LNCAP (cell line): ENCODE measurements at regions not wholly inside any gene's neighbourhood (a gene's known extent, or its start where the extent isn't known, plus 50 kb on each side); places are given as distances from the start of the nearest gene placed in this dataset.

ENCODE experiments used
- TF ChIP-seq, protein P1 (sequence below): fragments of 450-650 bp; IDR thresholded peaks from 2 replicates; pipeline ENCODE4 v1.5.1; 2017; ENCODE audit warnings: mild to moderate bottlenecking

DNA sequence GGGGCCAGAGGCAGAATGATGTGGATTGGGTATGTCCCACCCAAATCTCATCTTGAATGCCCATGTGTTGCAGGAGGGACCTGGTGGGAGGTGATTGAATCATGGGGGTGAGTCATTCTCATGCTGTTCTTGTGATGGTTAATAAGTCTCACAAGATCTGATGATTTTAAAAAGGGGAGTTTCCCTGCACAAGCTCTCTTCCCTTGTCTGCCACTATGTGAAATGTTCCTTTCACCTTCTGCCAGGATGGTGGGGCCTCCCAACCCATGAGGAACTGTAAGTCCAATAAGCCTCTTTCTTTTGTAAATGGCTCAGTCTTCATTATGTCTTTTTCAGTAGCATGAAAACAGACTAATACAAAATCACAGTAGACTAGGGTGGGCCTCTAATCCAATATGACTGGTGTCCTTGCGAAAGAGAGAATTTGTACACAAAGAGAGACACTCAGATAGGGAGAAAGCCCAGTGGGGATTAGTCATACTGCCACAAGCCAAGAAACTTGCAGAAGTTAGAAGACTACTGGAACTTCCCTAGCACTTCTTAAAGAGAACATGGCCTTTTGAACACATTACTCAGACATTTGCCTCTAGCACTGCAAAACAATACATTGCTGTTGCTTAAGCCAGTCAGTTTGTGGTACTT lies 68.4 kb downstream of the ANXA1 start:
- TF ChIP-seq, protein P1, sequence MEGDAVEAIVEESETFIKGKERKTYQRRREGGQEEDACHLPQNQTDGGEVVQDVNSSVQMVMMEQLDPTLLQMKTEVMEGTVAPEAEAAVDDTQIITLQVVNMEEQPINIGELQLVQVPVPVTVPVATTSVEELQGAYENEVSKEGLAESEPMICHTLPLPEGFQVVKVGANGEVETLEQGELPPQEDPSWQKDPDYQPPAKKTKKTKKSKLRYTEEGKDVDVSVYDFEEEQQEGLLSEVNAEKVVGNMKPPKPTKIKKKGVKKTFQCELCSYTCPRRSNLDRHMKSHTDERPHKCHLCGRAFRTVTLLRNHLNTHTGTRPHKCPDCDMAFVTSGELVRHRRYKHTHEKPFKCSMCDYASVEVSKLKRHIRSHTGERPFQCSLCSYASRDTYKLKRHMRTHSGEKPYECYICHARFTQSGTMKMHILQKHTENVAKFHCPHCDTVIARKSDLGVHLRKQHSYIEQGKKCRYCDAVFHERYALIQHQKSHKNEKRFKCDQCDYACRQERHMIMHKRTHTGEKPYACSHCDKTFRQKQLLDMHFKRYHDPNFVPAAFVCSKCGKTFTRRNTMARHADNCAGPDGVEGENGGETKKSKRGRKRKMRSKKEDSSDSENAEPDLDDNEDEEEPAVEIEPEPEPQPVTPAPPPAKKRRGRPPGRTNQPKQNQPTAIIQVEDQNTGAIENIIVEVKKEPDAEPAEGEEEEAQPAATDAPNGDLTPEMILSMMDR = no peak

DNA sequence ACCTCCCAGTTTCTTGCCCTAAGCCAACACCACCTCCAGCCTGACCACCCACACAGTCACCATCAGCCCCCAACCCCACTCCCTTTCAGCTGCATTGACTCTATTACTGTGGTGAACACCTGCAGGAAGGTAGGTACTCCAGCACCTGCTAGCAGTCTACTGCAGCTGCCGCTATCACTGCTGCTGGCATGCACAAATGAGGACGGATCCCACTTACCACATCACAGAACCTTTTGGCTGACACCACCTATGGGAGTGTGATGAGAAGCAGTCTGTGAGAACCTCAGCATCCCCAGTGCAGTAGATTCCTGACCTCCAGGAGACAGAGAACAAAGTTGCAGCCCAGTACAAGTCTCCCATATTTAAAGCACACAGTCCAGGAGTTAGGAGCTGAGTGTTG lies 71.9 kb downstream of the ANXA1 start:
- TF ChIP-seq, protein P1 = no peak

DNA sequence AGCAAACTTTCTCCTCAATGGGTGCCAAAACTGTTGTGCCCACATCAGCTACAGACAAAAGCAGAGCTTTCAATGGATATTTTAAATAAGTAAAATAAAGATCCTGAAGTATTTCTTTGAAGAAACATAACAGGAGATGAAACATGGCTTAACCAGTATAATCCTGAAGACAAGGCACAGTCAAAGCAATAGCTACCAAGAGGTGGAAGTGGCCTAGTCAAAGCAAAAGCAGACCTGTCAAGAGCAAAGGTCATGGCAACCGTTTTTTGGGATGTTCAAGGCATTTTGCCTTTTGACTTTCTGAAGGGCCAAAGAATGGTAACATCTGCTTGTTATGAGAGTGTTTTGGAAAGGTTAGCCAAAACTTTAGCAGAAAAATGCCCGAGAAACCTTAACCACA lies 77.9 kb downstream of the ANXA1 start:
- TF ChIP-seq, protein P1 = no peak

DNA sequence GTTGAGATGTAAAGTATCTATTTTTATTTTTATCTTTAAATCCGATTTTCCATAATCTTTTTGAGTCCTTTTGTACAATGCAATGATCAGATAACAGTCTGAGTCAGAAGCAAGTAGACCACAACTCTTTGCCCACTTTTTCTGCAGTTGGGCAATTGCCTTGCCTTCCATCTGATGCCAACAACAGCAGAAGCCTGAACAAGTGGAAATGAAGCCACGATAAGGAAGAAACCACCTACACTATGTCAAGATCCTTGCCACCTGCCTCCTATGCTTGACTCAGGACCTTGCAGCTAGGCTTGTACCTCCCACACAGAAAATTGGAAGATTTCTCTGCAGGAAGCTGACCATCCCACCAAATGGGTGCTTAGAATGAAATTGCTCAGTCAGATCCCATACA lies 78.6 kb downstream of the ANXA1 start:
- TF ChIP-seq, protein P1 = no peak

DNA sequence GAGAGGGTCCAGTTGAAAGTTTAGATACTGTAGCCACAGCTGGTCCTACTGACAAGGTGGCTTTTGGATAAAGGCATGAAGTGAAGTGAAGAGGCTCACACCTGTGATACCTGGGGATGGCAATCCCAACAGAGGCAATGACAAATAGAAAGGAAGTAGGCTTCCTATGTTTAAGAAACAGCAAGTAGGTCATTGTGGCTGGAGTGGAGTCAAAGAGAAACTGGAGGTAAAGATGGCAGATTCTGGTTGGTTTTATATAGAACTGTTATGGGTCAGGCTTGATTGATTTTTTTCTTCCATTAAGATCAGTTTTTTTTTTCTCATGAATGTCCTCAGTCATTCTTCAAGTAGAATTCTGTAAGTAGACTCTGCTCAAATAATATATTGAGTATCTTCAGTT lies 79.5 kb downstream of the ANXA1 start:
- TF ChIP-seq, protein P1 = no peak

DNA sequence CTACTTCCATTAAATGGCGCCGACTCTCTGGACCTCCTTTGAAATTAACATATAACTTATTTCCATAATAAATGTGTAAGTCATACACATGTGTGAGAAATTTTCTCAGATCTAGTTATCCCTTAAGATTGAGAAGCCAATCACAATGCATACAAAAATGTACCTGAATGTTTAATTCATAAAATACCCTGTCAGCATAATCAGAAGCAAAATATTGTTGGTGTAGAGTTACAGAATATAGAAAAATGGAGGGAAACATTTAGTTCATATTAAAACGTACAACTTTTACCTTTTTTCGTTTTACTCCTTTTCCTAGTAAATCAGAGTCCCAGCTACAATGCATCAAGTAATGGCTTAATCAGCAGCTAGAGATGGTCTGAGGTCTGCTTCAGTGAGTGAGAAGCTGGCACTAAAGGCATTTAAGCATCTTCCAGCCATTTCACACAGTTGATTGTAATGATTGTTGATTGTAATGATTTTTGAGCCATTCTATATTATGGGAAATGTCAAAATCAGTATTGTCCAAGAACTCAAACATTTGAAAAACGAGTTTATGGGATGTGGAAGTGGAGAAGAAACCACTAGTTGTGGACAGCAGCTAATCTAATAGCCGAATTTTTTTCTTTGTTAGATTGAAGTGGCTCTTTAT lies 81.8 kb downstream of the ANXA1 start:
- TF ChIP-seq, protein P1 = no peak

DNA sequence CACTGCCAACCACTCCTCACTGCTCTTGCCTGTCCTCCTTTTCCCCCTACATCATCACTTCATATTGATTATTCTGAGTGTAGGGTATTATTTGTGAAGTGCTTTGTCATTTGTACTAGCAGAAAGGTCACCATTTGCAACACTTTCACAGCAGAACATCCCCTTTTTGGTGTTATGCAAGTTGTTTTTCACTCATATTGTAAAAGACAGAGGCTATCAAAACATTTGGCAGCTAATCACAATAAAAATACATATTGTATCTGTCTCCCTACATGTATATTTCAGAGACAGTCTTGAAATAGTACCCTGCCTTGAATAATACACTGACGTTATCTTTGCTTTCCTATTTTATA lies 82.3 kb downstream of the ANXA1 start:
- TF ChIP-seq, protein P1 = no peak

DNA sequence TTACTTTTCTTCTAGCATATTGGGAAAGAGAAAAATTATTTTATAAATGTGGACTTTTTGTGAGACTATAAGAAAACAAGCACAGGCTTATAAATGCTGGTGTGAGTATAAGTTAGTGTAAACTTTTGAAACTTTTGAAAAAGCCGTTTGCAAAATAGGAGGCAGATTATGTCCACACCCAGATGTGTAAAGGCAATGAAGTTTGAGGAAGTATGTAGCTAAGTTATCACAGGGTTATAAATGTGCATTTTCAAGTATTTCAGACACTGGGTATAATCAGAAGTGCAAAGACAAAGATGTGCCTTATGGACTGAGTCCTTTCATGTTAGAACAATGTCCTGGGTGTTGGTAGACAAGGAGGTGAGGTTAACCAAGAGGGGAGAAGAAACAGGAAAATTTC lies 85.5 kb downstream of the ANXA1 start:
- TF ChIP-seq, protein P1 = no peak
